CD4-positive, CD25-positive, alpha-beta regulatory T cell (primary cell): ENCODE measurements at regions not wholly inside any gene's neighbourhood (a gene's known extent, or its start where the extent isn't known, plus 50 kb on each side); places are given as distances from the start of the nearest gene placed in this dataset.

Experiments
- ATAC-seq, 2 donors: fragments of 150-1000 bp; cut with Tn5 transposase; one replicate each; pipeline ENCODE4 v1.10.0; 2021; ENCODE audit warnings: low read depth in 2 of 2, moderate number of reproducible peaks in 2 of 2, moderate library complexity in 1 of 2
- DNase-seq, 3 donors: peaks; one replicate each; pipeline versions ENCODE4 v3.0.0 to v3.0.0-alpha.2; 2012 to 2022; ENCODE audit warnings: mixed read lengths in 1 of 3
- H3K27ac ChIP-seq: one replicate; pipeline ENCODE4 v1.7.0; 2013; ENCODE audit warnings: mild to moderate bottlenecking, low read length; ENCODE audit not compliant: insufficient read depth, poor library complexity, severe bottlenecking
- H3K27me3 ChIP-seq: one replicate; pipeline ENCODE4 v1.7.0; 2013; ENCODE audit warnings: low read length; ENCODE audit not compliant: control insufficient read depth, insufficient read depth
- H3K36me3 ChIP-seq: one replicate; pipeline ENCODE4 v1.7.0; 2013; ENCODE audit warnings: mild to moderate bottlenecking, low read length, moderate library complexity; ENCODE audit not compliant: control insufficient read depth, insufficient read depth
- H3K4me1 ChIP-seq: 2 replicates; pipeline ENCODE4 v1.7.0; 2013; ENCODE audit warnings: mild to moderate bottlenecking, low read length; ENCODE audit not compliant: insufficient read depth, control insufficient read depth, poor library complexity, severe bottlenecking
- H3K4me3 ChIP-seq: one replicate; pipeline ENCODE4 v1.7.0; 2013; ENCODE audit warnings: low read depth, mild to moderate bottlenecking, low read length, moderate library complexity
- H3K9me3 ChIP-seq, 2 experiments: 1 replicate in 1 of 2; 2 replicates in 1 of 2; pipeline ENCODE4 v1.7.0; 2013; ENCODE audit warnings: low read length in 2 of 2, mild to moderate bottlenecking in 1 of 2, moderate library complexity in 1 of 2; ENCODE audit not compliant: control insufficient read depth in 2 of 2
- H3K27ac Mint-ChIP-seq, 3 donors: one replicate each; pipeline ENCODE4 v1.8.0; 2020 to 2022; ENCODE audit warnings: mild to moderate bottlenecking in 3 of 3, mixed read lengths in 3 of 3, moderate library complexity in 2 of 3
- H3K27me3 Mint-ChIP-seq: one replicate; pipeline ENCODE4 v1.8.0; 2022; ENCODE audit warnings: mild to moderate bottlenecking, mixed read lengths
- H3K36me3 Mint-ChIP-seq: one replicate; pipeline ENCODE4 v1.8.0; 2020; ENCODE audit warnings: mixed read lengths
- H3K4me1 Mint-ChIP-seq, 4 donors: one replicate each; pipeline ENCODE4 v1.8.0; 2020 to 2022; ENCODE audit warnings: mixed read lengths in 4 of 4, mild to moderate bottlenecking in 1 of 4
- H3K4me3 Mint-ChIP-seq, 4 donors: one replicate each; pipeline ENCODE4 v1.8.0; 2020 to 2022; ENCODE audit warnings: mild to moderate bottlenecking in 4 of 4, mixed read lengths in 4 of 4, moderate library complexity in 3 of 4
- H3K9me3 Mint-ChIP-seq, 7 donors: one replicate each; pipeline ENCODE4 v1.8.0; 2020 to 2022; ENCODE audit warnings: mixed read lengths in 7 of 7, mild to moderate bottlenecking in 3 of 7, moderate library complexity in 2 of 7

DNA sequence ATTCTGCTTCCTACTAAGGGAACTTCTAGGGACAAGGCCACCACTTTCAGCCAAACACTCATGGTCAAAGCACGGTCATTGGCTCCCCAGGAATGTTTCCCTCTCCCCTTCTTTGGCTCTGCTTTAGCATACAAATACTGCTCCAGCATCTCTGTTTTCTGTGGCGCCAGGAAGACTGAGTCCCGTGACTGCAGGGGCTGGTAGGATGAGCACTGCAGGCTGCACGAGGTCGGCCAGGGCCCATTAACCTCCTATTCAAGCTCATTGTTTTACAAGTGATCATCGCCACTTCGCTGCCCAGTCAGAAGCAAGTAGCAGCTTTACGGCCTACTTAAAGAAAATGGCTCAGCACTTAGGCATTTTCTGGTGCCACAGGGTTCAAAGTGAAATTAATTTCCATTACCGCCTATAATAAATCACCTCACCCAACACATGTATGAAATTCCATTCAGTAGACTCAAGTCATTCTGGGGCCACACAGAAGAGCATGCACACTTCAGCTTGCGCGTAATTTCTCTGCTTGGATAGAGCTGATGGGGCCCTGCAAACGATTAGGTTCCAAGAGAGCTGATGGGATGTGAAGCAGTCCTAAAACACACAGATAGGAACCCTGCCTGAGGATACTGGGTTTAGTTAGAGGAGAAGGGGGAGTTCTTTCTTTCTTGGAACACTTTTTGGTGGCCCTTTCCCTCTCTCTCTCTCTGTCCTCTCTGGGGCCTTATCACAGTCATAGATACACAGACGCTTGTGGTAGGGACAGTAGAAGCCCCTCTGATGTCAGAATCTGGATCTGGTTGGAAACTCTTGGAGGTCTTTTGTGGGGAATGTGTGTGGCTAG lies 173.7 kb downstream of the KIF18A start:
- no peak overlapping the region for H3K27ac ChIP-seq
- ATAC-seq (no peak), DNase-seq (no peak)
- H3K27ac Mint-ChIP-seq = no peak overlapping the region
- H3K36me3 ChIP-seq = no peaks in the 10 kb centered on the region
- no peak overlapping the region for H3K4me3 Mint-ChIP-seq
- no peaks in the 10 kb centered on the region for H3K27me3 Mint-ChIP-seq
- H3K4me1 ChIP-seq = no peaks in the 10 kb centered on the region
- no peaks in the 10 kb centered on the region for H3K36me3 Mint-ChIP-seq
- H3K4me3 ChIP-seq = no peak overlapping the region
- peaks cover 0 to 4% (median 0%) of the 10 kb centered on the region in 7 donors for H3K9me3 Mint-ChIP-seq
- peaks cover 0 to 4% of the 10 kb centered on the region in 2 experiments for H3K9me3 ChIP-seq
- H3K4me1 Mint-ChIP-seq = no peaks in the 10 kb centered on the region
- H3K27me3 ChIP-seq = no peaks in the 10 kb centered on the region

DNA sequence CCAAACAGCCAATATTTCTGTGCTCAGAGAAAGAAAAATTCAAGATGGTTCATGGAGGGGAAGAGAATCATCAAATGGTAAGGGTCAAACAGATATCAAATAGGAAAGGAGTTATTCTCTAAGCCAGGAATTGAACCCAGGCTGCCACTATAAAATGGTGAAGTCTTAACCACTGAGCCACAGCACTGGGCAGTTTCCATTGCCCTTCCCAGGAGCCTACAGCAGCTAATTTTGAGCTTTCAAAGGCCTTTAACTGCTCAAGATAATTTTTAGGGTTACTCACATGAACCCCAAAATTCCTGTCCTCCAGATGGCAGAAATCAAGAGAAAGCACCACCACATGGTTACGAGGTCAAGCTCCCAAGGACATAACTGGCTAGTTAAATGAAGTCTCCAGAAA lies 176.2 kb downstream of the KIF18A start:
- no peaks in the 10 kb centered on the region for H3K27me3 Mint-ChIP-seq
- no peak overlapping the region for H3K4me3 Mint-ChIP-seq
- peaks cover 0 to 4% (median 0%) of the 10 kb centered on the region in 7 donors for H3K9me3 Mint-ChIP-seq
- Histone ChIP-seq H3K27me3 (no peaks in the 10 kb centered on the region), H3K4me3 (no peak overlapping the region), H3K9me3 (no peaks in the 10 kb centered on the region), H3K27ac (no peak overlapping the region), H3K4me1 (no peaks in the 10 kb centered on the region), H3K36me3 (no peaks in the 10 kb centered on the region)
- H3K36me3 Mint-ChIP-seq = no peaks in the 10 kb centered on the region
- no peaks in the 10 kb centered on the region for H3K4me1 Mint-ChIP-seq
- ATAC-seq = no peak
- H3K27ac Mint-ChIP-seq = no peak overlapping the region
- DNase-seq = no peak

GRCh38 chr11:27930946-27931345 lies 177.0 kb downstream of the KIF18A start:
- no peak overlapping the region for H3K4me3 Mint-ChIP-seq
- Histone ChIP-seq H3K27ac (no peak overlapping the region), H3K9me3 (no peaks in the 10 kb centered on the region), H3K4me1 (no peaks in the 10 kb centered on the region), H3K27me3 (no peaks in the 10 kb centered on the region), H3K4me3 (no peak overlapping the region), H3K36me3 (no peaks in the 10 kb centered on the region)
- no peaks in the 10 kb centered on the region for H3K4me1 Mint-ChIP-seq
- H3K27me3 Mint-ChIP-seq = no peaks in the 10 kb centered on the region
- ATAC-seq (no peak), DNase-seq (no peak)
- H3K36me3 Mint-ChIP-seq = no peaks in the 10 kb centered on the region
- peaks cover 0 to 4% (median 0%) of the 10 kb centered on the region in 7 donors for H3K9me3 Mint-ChIP-seq
- H3K27ac Mint-ChIP-seq = no peak overlapping the region

- no peak overlapping the region for H3K4me3 Mint-ChIP-seq
- Histone ChIP-seq H3K27ac (no peak overlapping the region), H3K4me3 (no peak overlapping the region), H3K27me3 (no peaks in the 10 kb centered on the region), H3K36me3 (no peaks in the 10 kb centered on the region), H3K9me3 (no peaks in the 10 kb centered on the region), H3K4me1 (no peaks in the 10 kb centered on the region)
- ATAC-seq (no peak), DNase-seq (no peak)
- H3K36me3 Mint-ChIP-seq = no peaks in the 10 kb centered on the region
- no peaks in the 10 kb centered on the region for H3K4me1 Mint-ChIP-seq
- no peaks in the 10 kb centered on the region for H3K27me3 Mint-ChIP-seq
- no peak overlapping the region for H3K27ac Mint-ChIP-seq
- peaks cover 0 to 4% (median 1%) of the 10 kb centered on the region in 7 donors for H3K9me3 Mint-ChIP-seq
These were observed 179.1 kb downstream of the KIF18A start for GRCh38 chr11:27928809-27929208.

DNA sequence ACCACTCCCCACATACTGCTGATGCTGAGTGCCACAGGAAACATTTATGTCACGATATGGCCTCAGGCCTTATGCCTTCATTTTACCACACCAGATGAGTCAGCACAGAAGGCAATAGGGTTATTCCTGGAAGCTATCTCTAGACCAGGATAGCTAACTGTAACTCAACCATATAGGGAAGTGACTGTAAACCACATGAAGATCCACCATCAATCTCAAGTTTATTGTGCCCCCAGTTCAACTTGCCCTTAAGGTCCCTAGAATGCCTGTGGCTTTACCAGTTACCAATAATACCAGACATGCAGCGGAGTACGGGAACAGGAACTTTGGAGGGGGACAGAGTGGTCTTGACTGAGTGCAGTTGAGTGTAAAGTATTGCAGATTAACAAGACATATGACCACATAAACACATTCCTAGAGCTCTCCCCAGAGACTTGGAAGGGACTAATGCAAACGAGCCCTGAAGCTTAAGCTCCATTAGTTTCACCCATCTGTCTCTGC lies 180.9 kb downstream of the KIF18A start:
- H3K4me3 ChIP-seq = no peak overlapping the region
- Mint-ChIP-seq H3K9me3 (peaks cover 0 to 2% (median 0%) of the 10 kb centered on the region in 7 donors), H3K4me3 (no peak overlapping the region), H3K36me3 (no peaks in the 10 kb centered on the region), H3K27ac (no peak overlapping the region), H3K27me3 (no peaks in the 10 kb centered on the region), H3K4me1 (no peaks in the 10 kb centered on the region)
- ATAC-seq (no peak), DNase-seq (no peak)
- H3K36me3 ChIP-seq = no peaks in the 10 kb centered on the region
- no peak overlapping the region for H3K27ac ChIP-seq
- H3K4me1 ChIP-seq = no peaks in the 10 kb centered on the region
- no peaks in the 10 kb centered on the region for H3K9me3 ChIP-seq
- H3K27me3 ChIP-seq = no peaks in the 10 kb centered on the region

DNA sequence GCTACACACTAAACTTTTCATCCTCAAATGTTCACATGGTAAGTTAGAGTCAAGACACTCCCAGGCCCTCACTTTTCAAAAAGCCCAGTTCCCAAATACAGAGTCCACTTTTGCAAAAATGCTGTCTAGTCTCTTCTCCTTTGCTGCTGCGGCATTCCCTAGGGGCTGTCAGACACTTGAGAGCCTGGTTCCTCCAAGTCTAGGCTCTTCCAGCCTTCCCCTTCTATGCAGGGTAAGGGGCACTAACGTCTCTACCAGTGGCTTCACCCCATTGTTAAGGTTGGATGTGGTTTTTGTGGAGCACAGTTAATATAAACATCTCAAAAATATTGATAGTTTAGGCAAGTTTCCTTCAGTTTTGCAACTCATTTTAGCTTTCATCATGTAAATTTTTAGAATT lies 181.5 kb downstream of the KIF18A start:
- Histone ChIP-seq H3K9me3 (no peaks in the 10 kb centered on the region), H3K4me3 (no peak overlapping the region), H3K27me3 (no peaks in the 10 kb centered on the region), H3K36me3 (no peaks in the 10 kb centered on the region), H3K4me1 (no peaks in the 10 kb centered on the region), H3K27ac (no peak overlapping the region)
- DNase-seq (no peak), ATAC-seq (no peak)
- H3K36me3 Mint-ChIP-seq = no peaks in the 10 kb centered on the region
- H3K27me3 Mint-ChIP-seq = no peaks in the 10 kb centered on the region
- H3K9me3 Mint-ChIP-seq = peaks cover 0 to 2% (median 0%) of the 10 kb centered on the region in 7 donors
- no peaks in the 10 kb centered on the region for H3K4me1 Mint-ChIP-seq
- H3K4me3 Mint-ChIP-seq = no peak overlapping the region
- no peak overlapping the region for H3K27ac Mint-ChIP-seq

GRCh38 chr11:27921472-27921871 lies 186.5 kb downstream of the KIF18A start:
- H3K4me3 Mint-ChIP-seq = no peak overlapping the region
- H3K36me3 ChIP-seq = no peaks in the 10 kb centered on the region
- no peaks in the 10 kb centered on the region for H3K4me1 ChIP-seq
- H3K27me3 ChIP-seq = no peaks in the 10 kb centered on the region
- no peak overlapping the region for H3K4me3 ChIP-seq
- H3K9me3 ChIP-seq = no peaks in the 10 kb centered on the region
- DNase-seq (no peak), ATAC-seq (no peak)
- H3K27ac ChIP-seq = no peak overlapping the region
- H3K36me3 Mint-ChIP-seq = no peaks in the 10 kb centered on the region
- H3K27ac Mint-ChIP-seq = no peak overlapping the region
- H3K4me1 Mint-ChIP-seq = no peaks in the 10 kb centered on the region
- H3K9me3 Mint-ChIP-seq = peaks cover 0 to 2% (median 0%) of the 10 kb centered on the region in 7 donors
- no peaks in the 10 kb centered on the region for H3K27me3 Mint-ChIP-seq

GRCh38 chr11:27916541-27917100 lies 191.3 kb downstream of the KIF18A start:
- Histone ChIP-seq H3K4me1 (no peaks in the 10 kb centered on the region), H3K4me3 (no peak overlapping the region), H3K27me3 (no peaks in the 10 kb centered on the region), H3K9me3 (no peaks in the 10 kb centered on the region), H3K27ac (no peak overlapping the region), H3K36me3 (no peaks in the 10 kb centered on the region)
- H3K4me3 Mint-ChIP-seq = no peak overlapping the region
- H3K27me3 Mint-ChIP-seq = no peaks in the 10 kb centered on the region
- DNase-seq = no peak
- H3K4me1 Mint-ChIP-seq = no peaks in the 10 kb centered on the region
- no peaks in the 10 kb centered on the region for H3K36me3 Mint-ChIP-seq
- no peak for ATAC-seq
- H3K9me3 Mint-ChIP-seq = peaks cover 0 to 2% (median 0%) of the 10 kb centered on the region in 7 donors
- H3K27ac Mint-ChIP-seq = no peak overlapping the region
